ENCODE measurements at regions not wholly inside any gene's neighbourhood (a gene's known extent, or its start where the extent isn't known, plus 50 kb on each side); places are given as distances from the start of the nearest gene placed in this dataset.
"Not testable (repeated sequence)": the region's sequence is repeated elsewhere in the genome, so short reads cannot be mapped to it uniquely, and the experiment has no call there.

- peak overlapping the region; percentile 2 for H2AFZ ChIP-seq (ENCODE audit: insufficient read depth, low read depth, low read length, poor library complexity, severe bottlenecking)
- H3K4me1 ChIP-seq (ENCODE audit: control insufficient read depth in 2 of 2, insufficient read depth in 2 of 2, low read length in 2 of 2), result peaks cover 0 to 10% of the 10 kb centered on the region in 2 donors
- no peak overlapping the region for H3K4me2 ChIP-seq (replicated peaks; ENCODE audit: low read depth, low read length, poor library complexity, severe bottlenecking)
- Mint-ChIP-seq H3K4me3 (peak overlapping the region; percentile 46), H3K27ac (no peak overlapping the region), H3K9me3 (ENCODE audit: insufficient read depth) (no peaks in the 10 kb centered on the region), H3K27me3 (peaks cover 72% of the 10 kb centered on the region), H3K4me1 (peaks cover 10% of the 10 kb centered on the region)
- no peak for ATAC-seq (ENCODE audit: low read depth)
- H3K9me3 ChIP-seq (ENCODE audit: control extremely low read depth in 1 of 3, control insufficient read depth in 2 of 3, insufficient read depth in 1 of 3, low read length in 2 of 3), result peaks cover 0 to 26% (median 1%) of the 10 kb centered on the region in 3 donors
- H3K27ac ChIP-seq (ENCODE audit: low read length in 2 of 2), result no peak overlapping the region
- H3K36me3 ChIP-seq (replicated peaks in 1 of 2; ENCODE audit: control extremely low read depth in 1 of 2, control insufficient read depth in 1 of 2, extremely low read depth in 1 of 2, insufficient read depth in 2 of 2, low read length in 1 of 2), result no peaks in the 10 kb centered on the region
- peak; percentile 32 for DNase-seq
- peaks cover 0 to 56% (median 51%) of the 10 kb centered on the region in 4 experiments for H3K27me3 ChIP-seq (replicated peaks in 1 of 4; ENCODE audit: control extremely low read depth in 1 of 4, control insufficient read depth in 3 of 4, insufficient read depth in 4 of 4, low read length in 3 of 4)
- CTCF ChIA-PET, result interaction anchor here (2.1 kb wide), 1 partner anchor 12 kb away, joined by 14 read pairs; no protein-coding TSS in a partner anchor
- intact Hi-C loops (cut with micrococcal nuclease), result no loop called here
- 27% methylated on average over 12 of the region's 16 CpGs for WGBS (ENCODE audit: insufficient coverage)
- H3K79me2 ChIP-seq (ENCODE audit: control insufficient read depth, insufficient read depth, low read length), result no peaks in the 10 kb centered on the region
- TF ChIP-seq CTCF (IDR thresholded peaks at IDR 0.05) (no peak), EZH2 (IDR thresholded peaks at IDR 0.05; ENCODE audit: borderline replicate concordance, insufficient read depth, low read depth, low read length, poor library complexity, severe bottlenecking) (no peak)
- H4K20me1 ChIP-seq (ENCODE audit: control insufficient read depth, insufficient read depth, low read length, poor library complexity, severe bottlenecking), result no peaks in the 10 kb centered on the region
- POLR2A ChIA-PET, result no interaction called here
- no peak overlapping the region for H3K4me3 ChIP-seq (ENCODE audit: control extremely low read depth in 1 of 5, extremely low read depth in 1 of 5, insufficient read depth in 1 of 5, low read depth in 2 of 5, low read length in 4 of 5)
- no peak overlapping the region for H3K9ac ChIP-seq (ENCODE audit: low read length)
Measured at GRCh38 chr6:28825732-28826293, 98.0 kb downstream of the TRIM27 start.

DNA sequence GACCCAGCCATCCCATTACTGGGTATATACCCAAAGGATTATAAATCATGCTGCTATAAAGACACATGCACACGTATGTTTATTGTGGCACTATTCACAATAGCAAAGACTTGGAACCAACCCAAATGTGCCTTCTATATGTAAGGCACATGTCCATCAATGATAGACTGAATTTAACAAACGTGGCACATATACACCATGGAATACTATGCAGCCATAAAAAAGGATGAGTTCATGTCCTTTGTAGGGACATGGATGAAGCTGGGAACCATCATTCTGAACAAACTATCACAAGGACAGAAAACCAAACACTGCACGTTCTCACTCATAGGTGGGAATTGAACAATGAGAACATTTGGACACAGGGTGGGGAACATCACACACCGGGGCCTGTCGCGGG lies 92.1 kb downstream of the TRIM27 start:
- no CpG with 5 or more reads among the region's 6 CpGs for WGBS (ENCODE audit: insufficient coverage)
- DNase-seq, result not testable (repeated sequence)

DNA sequence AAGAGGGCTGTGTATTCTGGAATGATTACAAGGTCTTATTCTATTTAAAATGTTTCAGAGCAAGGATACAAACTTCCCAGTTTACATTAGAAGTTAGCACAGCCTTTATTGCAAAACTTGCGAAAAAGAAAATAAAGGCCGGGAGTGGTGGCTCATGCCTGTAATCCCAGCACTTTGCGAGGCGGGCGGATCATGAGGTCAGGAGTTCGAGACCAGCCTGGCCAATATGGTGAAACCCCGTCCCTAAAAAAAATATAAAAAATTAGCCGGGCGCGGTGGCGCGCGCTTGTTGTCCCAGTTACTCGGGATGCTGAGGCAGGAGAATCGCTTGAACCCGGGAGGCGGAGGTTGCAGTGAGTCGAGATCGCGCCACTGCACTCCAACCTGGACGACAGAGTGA lies 87.1 kb downstream of the TRIM27 start:
- Mint-ChIP-seq H3K4me1 (peaks cover 24% of the 10 kb centered on the region), H3K27me3 (peaks cover 31% of the 10 kb centered on the region)
- Histone ChIP-seq H3K27me3 (replicated peaks in 1 of 4; ENCODE audit: control extremely low read depth in 1 of 4, control insufficient read depth in 3 of 4, insufficient read depth in 4 of 4, low read length in 3 of 4) (peaks cover 0 to 27% (median 7%) of the 10 kb centered on the region in 4 experiments), H3K9me3 (ENCODE audit: control extremely low read depth in 1 of 3, control insufficient read depth in 2 of 3, insufficient read depth in 1 of 3, low read length in 2 of 3) (peaks cover 0 to 12% (median 0%) of the 10 kb centered on the region in 3 donors), H3K4me1 (ENCODE audit: control insufficient read depth in 2 of 2, insufficient read depth in 2 of 2, low read length in 2 of 2) (peaks cover 11 to 19% of the 10 kb centered on the region in 2 donors)
- ChIA-PET CTCF (interaction anchor here (0.5 to 10.0 kb wide), 21 partner anchors 11 to 933 kb away, joined by 3 to 202 read pairs (median 5); partner anchors contain the start of gene TRIM27), POLR2A (interaction anchor here (0.7 to 1.7 kb wide), 2 partner anchors 27 to 48 kb away, joined by 3 to 5 read pairs; no protein-coding TSS in a partner anchor)
- H3K27ac Mint-ChIP-seq; H3K9me3 Mint-ChIP-seq (ENCODE audit: insufficient read depth); H3K36me3 ChIP-seq (replicated peaks in 1 of 2; ENCODE audit: control extremely low read depth in 1 of 2, control insufficient read depth in 1 of 2, extremely low read depth in 1 of 2, insufficient read depth in 2 of 2, low read length in 1 of 2); H3K4me2 ChIP-seq (replicated peaks; ENCODE audit: low read depth, low read length, poor library complexity, severe bottlenecking); DNase-seq; H2AFZ ChIP-seq (ENCODE audit: insufficient read depth, low read depth, low read length, poor library complexity, severe bottlenecking); H4K20me1 ChIP-seq (ENCODE audit: control insufficient read depth, insufficient read depth, low read length, poor library complexity, severe bottlenecking); H3K4me3 ChIP-seq (ENCODE audit: control extremely low read depth in 1 of 5, extremely low read depth in 1 of 5, insufficient read depth in 1 of 5, low read depth in 2 of 5, low read length in 4 of 5); H3K27ac ChIP-seq (ENCODE audit: low read length in 2 of 2); H3K79me2 ChIP-seq (ENCODE audit: control insufficient read depth, insufficient read depth, low read length); ATAC-seq (ENCODE audit: low read depth); H3K9ac ChIP-seq (ENCODE audit: low read length); H3K4me3 Mint-ChIP-seq: not testable (repeated sequence)
- intact Hi-C loops (cut with micrococcal nuclease), result loop anchor here (1.0 to 10.0 kb wide), 6 partner anchors 87 to 1362 kb away; partner anchors contain the start of genes TRIM27 and ZNF184
- 39% methylated on average over 10 of the region's 21 CpGs for WGBS (ENCODE audit: insufficient coverage)

More for the DNA sequence above, 92.1 kb downstream of the TRIM27 start:
- H3K9ac ChIP-seq (ENCODE audit: low read length); H3K4me1 Mint-ChIP-seq; H3K9me3 ChIP-seq (ENCODE audit: control extremely low read depth in 1 of 3, control insufficient read depth in 2 of 3, insufficient read depth in 1 of 3, low read length in 2 of 3); H3K4me3 ChIP-seq (ENCODE audit: control extremely low read depth in 1 of 5, extremely low read depth in 1 of 5, insufficient read depth in 1 of 5, low read depth in 2 of 5, low read length in 4 of 5); H3K4me3 Mint-ChIP-seq; H3K27ac Mint-ChIP-seq; H3K4me1 ChIP-seq (ENCODE audit: control insufficient read depth in 2 of 2, insufficient read depth in 2 of 2, low read length in 2 of 2); H3K4me2 ChIP-seq (replicated peaks; ENCODE audit: low read depth, low read length, poor library complexity, severe bottlenecking); POLR2A ChIA-PET; H3K79me2 ChIP-seq (ENCODE audit: control insufficient read depth, insufficient read depth, low read length); H3K27ac ChIP-seq (ENCODE audit: low read length in 2 of 2); H2AFZ ChIP-seq (ENCODE audit: insufficient read depth, low read depth, low read length, poor library complexity, severe bottlenecking); ATAC-seq (ENCODE audit: low read depth); H3K9me3 Mint-ChIP-seq (ENCODE audit: insufficient read depth); CTCF ChIA-PET; H4K20me1 ChIP-seq (ENCODE audit: control insufficient read depth, insufficient read depth, low read length, poor library complexity, severe bottlenecking); H3K36me3 ChIP-seq (replicated peaks in 1 of 2; ENCODE audit: control extremely low read depth in 1 of 2, control insufficient read depth in 1 of 2, extremely low read depth in 1 of 2, insufficient read depth in 2 of 2, low read length in 1 of 2): not testable (repeated sequence)
- H3K27me3 Mint-ChIP-seq, result peaks cover 52% of the 10 kb centered on the region
- peaks cover 0 to 38% (median 22%) of the 10 kb centered on the region in 4 experiments for H3K27me3 ChIP-seq (replicated peaks in 1 of 4; ENCODE audit: control extremely low read depth in 1 of 4, control insufficient read depth in 3 of 4, insufficient read depth in 4 of 4, low read length in 3 of 4)
- intact Hi-C loops (cut with micrococcal nuclease), result loop anchor here (10.0 kb wide), 1 partner anchor 1357 kb away; the partner anchor contains the start of gene ZNF184

Measured in B cell (primary cell).